Endothelial cell of umbilical vein (primary cell): ENCODE measurements at regions not wholly inside any gene's neighbourhood (a gene's known extent, or its start where the extent isn't known, plus 50 kb on each side); places are given as distances from the start of the nearest gene placed in this dataset.

ENCODE experiments used
- BruUV-seq: library from RNA; stranded (reverse); fragments of 400-500 nt; replicated peaks from 2 replicates; lab custom pipeline; 2021; lab: Mats Ljungman, UMichigan
- CTCF ChIA-PET: fragments of 300-600, 350-600 bp; sonication (Branson Sonifier 250); formaldehyde crosslinking; loops from one replicate; lab custom pipeline; 2021; ENCODE audit warnings: antibody characterized with exemption, inconsistent platforms; lab: Charles Lee
- POLR2A ChIA-PET: fragments of 300-600, 350-600 bp; sonication (Branson Sonifier 250); formaldehyde crosslinking; loops from one replicate; lab custom pipeline; 2021; ENCODE audit warnings: antibody characterized with exemption, inconsistent platforms; lab: Charles Lee
- DNase-seq: peaks from one replicate; pipeline ENCODE4 v3.0.0-alpha.2; 2011; ENCODE audit warnings: low read depth, low spot score
- FAIRE-seq: peaks from 2 replicates; lab custom pipeline; 2011; peaks lifted over from hg19 to GRCh38; lab: Jason Lieb, UNC
- H2AFZ ChIP-seq: 2 replicates; pipeline ENCODE4 v1.6.0; 2012; ENCODE audit warnings: low read depth, low read length, control low read depth, inconsistent platforms
- H3K27ac ChIP-seq: 2 replicates; pipeline ENCODE4 v1.5.1; 2011; ENCODE audit warnings: low read depth, mild to moderate bottlenecking, control low read depth, low read length, moderate library complexity; ENCODE audit not compliant: insufficient read depth
- H3K27me3 ChIP-seq, 2 experiments: 2 replicates each; pipeline versions ENCODE4 v1.6.0 to v1.6.1; 2011; ENCODE audit warnings: low read length in 2 of 2, mixed read lengths in 1 of 2; ENCODE audit not compliant: control insufficient read depth in 2 of 2, insufficient read depth in 2 of 2
- H3K36me3 ChIP-seq, 2 experiments: 2 replicates in 1 of 2; 3 replicates in 1 of 2; pipeline ENCODE4 v1.5.1; 2011; ENCODE audit warnings: low read length in 2 of 2, mild to moderate bottlenecking in 1 of 2, moderate library complexity in 1 of 2; ENCODE audit not compliant: control insufficient read depth in 2 of 2, insufficient read depth in 2 of 2; ENCODE audit errors: extremely low read depth in 1 of 2
- H3K4me1 ChIP-seq: 3 replicates; pipeline ENCODE4 v1.5.1; 2011; ENCODE audit warnings: mild to moderate bottlenecking, low read length; ENCODE audit not compliant: control insufficient read depth, insufficient read depth; ENCODE audit errors: extremely low read depth
- H3K4me2 ChIP-seq: 2 replicates; pipeline ENCODE4 v1.6.1; 2011; ENCODE audit warnings: low read length, control low read depth, mixed read lengths; ENCODE audit not compliant: insufficient read depth
- H3K4me3 ChIP-seq, 3 experiments: fragments of 200-600 bp in 1 of 3; sonication (generic), shearing (Covaris generic) in 1 of 3; replicated peaks in 1 of 3; 2 replicates each; pipeline ENCODE4 v1.5.1; 2011 to 2016; ENCODE audit warnings: control low read depth in 3 of 3, low read length in 3 of 3, mild to moderate bottlenecking in 2 of 3, inconsistent platforms in 1 of 3, low read depth in 1 of 3, moderate library complexity in 1 of 3; ENCODE audit not compliant: insufficient read depth in 1 of 3
- H3K79me2 ChIP-seq: 2 replicates; pipeline ENCODE4 v1.6.0; 2012; ENCODE audit warnings: low read length, inconsistent platforms; ENCODE audit not compliant: control insufficient read depth, insufficient read depth
- H3K9ac ChIP-seq: replicated peaks from 2 replicates; pipeline ENCODE3; 2011; ENCODE audit warnings: low read length, control low read depth; ENCODE audit not compliant: insufficient read depth; ENCODE audit errors: extremely low read depth
- H3K9me1 ChIP-seq: replicated peaks from 3 replicates; pipeline ENCODE4 v1.6.0; 2011; ENCODE audit warnings: mild to moderate bottlenecking, low read length; ENCODE audit not compliant: control insufficient read depth, insufficient read depth; ENCODE audit errors: extremely low read depth
- H3K9me3 ChIP-seq: replicated peaks from 2 replicates; pipeline ENCODE4 v1.5.1; 2012; ENCODE audit warnings: low read length, inconsistent platforms; ENCODE audit not compliant: control insufficient read depth, insufficient read depth
- H4K20me1 ChIP-seq: replicated peaks from 2 replicates; pipeline ENCODE3; 2011; ENCODE audit warnings: mild to moderate bottlenecking, low read length; ENCODE audit not compliant: control insufficient read depth, insufficient read depth; ENCODE audit errors: extremely low read depth
- CTCF ChIP-seq, 2 donors: IDR thresholded peaks; 1 replicate in 1 of 2; 2 replicates in 1 of 2; pipeline ENCODE4 v1.5.1; 2011; ENCODE audit warnings: low read length in 2 of 2, mild to moderate bottlenecking in 2 of 2, moderate library complexity in 2 of 2, control low read depth in 1 of 2, inconsistent platforms in 1 of 2, low read depth in 1 of 2; ENCODE audit not compliant: insufficient read depth in 1 of 2; ENCODE audit errors: extremely low read depth in 1 of 2
- EZH2 ChIP-seq: IDR thresholded peaks from 2 replicates; pipeline ENCODE4 v1.6.1; 2012; ENCODE audit warnings: borderline replicate concordance, low read depth, mild to moderate bottlenecking, moderate library complexity, low read length, inconsistent platforms; ENCODE audit not compliant: severe bottlenecking
- FOS ChIP-seq: IDR thresholded peaks from 2 replicates; pipeline ENCODE4 v1.6.1; 2011; ENCODE audit warnings: mild to moderate bottlenecking, low read length, moderate library complexity, borderline replicate concordance; ENCODE audit not compliant: insufficient read depth
- GATA2 ChIP-seq: IDR thresholded peaks from 2 replicates; pipeline ENCODE4 v1.7.0; 2011; ENCODE audit warnings: low read depth, mild to moderate bottlenecking, moderate library complexity, mixed read lengths, low read length; ENCODE audit not compliant: insufficient read length, insufficient read depth
- JUN ChIP-seq: IDR thresholded peaks from 2 replicates; pipeline ENCODE4 v1.6.1; 2011; ENCODE audit warnings: borderline replicate concordance, low read depth; ENCODE audit not compliant: insufficient read length, insufficient read depth
- MAX ChIP-seq: IDR thresholded peaks from 2 replicates; pipeline ENCODE4 v1.6.1; 2011; ENCODE audit not compliant: insufficient read depth, insufficient read length
- MYC ChIP-seq: IDR thresholded peaks from one replicate; pipeline ENCODE4 v1.6.1; 2011; ENCODE audit warnings: mild to moderate bottlenecking, low read depth, low read length
- POLR2A ChIP-seq: IDR thresholded peaks from 2 replicates; pipeline ENCODE4 v1.6.1; 2012; ENCODE audit warnings: low read depth, mild to moderate bottlenecking, control low read depth, low read length
- POLR2AphosphoS5 ChIP-seq: IDR thresholded peaks from 2 replicates; pipeline ENCODE4 v1.6.1; 2012; ENCODE audit warnings: low read depth, mild to moderate bottlenecking, control low read depth, low read length, moderate library complexity; ENCODE audit not compliant: insufficient read depth
- dilution Hi-C: fragments of 300-500 bp; cut with MboI; formaldehyde crosslinking; loops from one replicate; pipeline ENCODE4 v1.15.0; 2019; ENCODE audit warnings: low sequenced_read_pairs; ENCODE audit not compliant: extremely low pct_ligation_motif_present
- intact Hi-C: fragments of 100-400 bp; cut with micrococcal nuclease; formaldehyde crosslinking; loops from one replicate; pipeline ENCODE4 v1.10.0; 2022

GRCh38 chr13:60707878-60708277, 310.9 kb downstream of the TDRD3 start:
- Histone ChIP-seq H3K79me2 (no peaks in the 10 kb centered on the region), H3K9me1 (no peaks in the 10 kb centered on the region), H3K9me3 (no peaks in the 10 kb centered on the region), H3K4me1 (no peaks in the 10 kb centered on the region), H3K36me3 (no peaks in the 10 kb centered on the region), H2AFZ (no peak overlapping the region), H4K20me1 (no peaks in the 10 kb centered on the region), H3K4me3 (no peak overlapping the region), H3K9ac (no peak overlapping the region), H3K4me2 (no peak overlapping the region), H3K27me3 (no peaks in the 10 kb centered on the region), H3K27ac (no peak overlapping the region)
- CTCF ChIA-PET, result no interaction called here
- intact Hi-C loops (no loop called here), dilution Hi-C loops (no loop called here)
- no peak for TF ChIP-seq EZH2
- TF ChIP-seq JUN, result no peak
- no peak for TF ChIP-seq CTCF (IDR thresholded peaks at IDR 0.05; ENCODE audit: extremely low read depth in 1 of 2, insufficient read depth in 1 of 2, low read depth in 1 of 2, low read length in 2 of 2)
- no peak for TF ChIP-seq FOS
- no peak for TF ChIP-seq MAX
- TF ChIP-seq POLR2AphosphoS5, result no peak
- TF ChIP-seq GATA2, result no peak
- no peak for TF ChIP-seq POLR2A
- no peak for TF ChIP-seq MYC
- no TSS peak for BruUV-seq
- POLR2A ChIA-PET, result no interaction called here
- FAIRE-seq, result no peak
- no peak for DNase-seq
